HEK293 (cell line): ENCODE measurements at regions not wholly inside any gene's neighbourhood (a gene's known extent, or its start where the extent isn't known, plus 50 kb on each side); places are given as distances from the start of the nearest gene placed in this dataset.

Experiments used
- CTCF ChIA-PET: fragments of 350-600 bp; formaldehyde crosslinking; extraction: SDS; loops from one replicate; lab custom pipeline; 2021; ENCODE audit warnings: antibody characterized with exemption; lab: Yijun Ruan, JAX
- POLR2A ChIA-PET: fragments of 300-600 bp; formaldehyde crosslinking; extraction: SDS; loops from one replicate; lab custom pipeline; 2020; ENCODE audit warnings: antibody characterized with exemption, inconsistent platforms; lab: Yijun Ruan, JAX
- H3K27ac ChIP-seq: fragments of 200-500 bp; sonication (Bioruptor generic); 2 replicates; pipeline ENCODE4 v1.5.1; 2014; ENCODE audit warnings: low read depth, low read length, control low read depth, inconsistent platforms; ENCODE audit errors: extremely low read depth
- H3K36me3 ChIP-seq, 2 experiments: fragments of 200-500 bp in 1 of 2; sonication (Bioruptor generic) in 1 of 2; 1 replicate in 1 of 2; 2 replicates in 1 of 2; pipeline ENCODE4 v1.5.1; 2014 to 2017; ENCODE audit warnings: inconsistent platforms in 2 of 2, low read length in 2 of 2; ENCODE audit not compliant: control insufficient read depth in 2 of 2, insufficient read depth in 1 of 2
- H3K4me1 ChIP-seq: fragments of 200-500 bp; sonication (Bioruptor generic); 2 replicates; pipeline ENCODE4 v1.5.1; 2014; ENCODE audit warnings: mild to moderate bottlenecking, low read length, inconsistent platforms; ENCODE audit not compliant: control insufficient read depth, insufficient read depth
- H3K4me3 ChIP-seq: 2 replicates; pipeline ENCODE4 v1.5.1; 2011; ENCODE audit warnings: low read depth, mild to moderate bottlenecking, control low read depth, low read length, moderate library complexity
- H3K9me3 ChIP-seq: fragments of 200-500 bp; sonication (Bioruptor generic); 2 replicates; pipeline ENCODE4 v1.5.1; 2014; ENCODE audit warnings: low read depth, low read length, inconsistent platforms; ENCODE audit not compliant: control insufficient read depth, insufficient read depth
- GLIS2 ChIP-seq: fragments of 450-650 bp; formaldehyde crosslinking; IDR thresholded peaks from 2 replicates; pipeline ENCODE4 v1.5.1; 2016; ENCODE audit warnings: missing biosample characterization, missing genetic modification characterization
- KLF1 ChIP-seq: fragments of 450-650 bp; formaldehyde crosslinking; IDR thresholded peaks from 2 replicates; pipeline ENCODE4 v1.5.1; 2016; ENCODE audit warnings: missing biosample characterization, missing genetic modification characterization
- KLF17 ChIP-seq: fragments of 450-650 bp; formaldehyde crosslinking; IDR thresholded peaks from 2 replicates; pipeline ENCODE4 v1.5.1; 2016; ENCODE audit warnings: missing biosample characterization, missing genetic modification characterization
- OSR2 ChIP-seq: fragments of 450-650 bp; formaldehyde crosslinking; IDR thresholded peaks from 2 replicates; pipeline ENCODE4 v1.5.1; 2016; ENCODE audit warnings: missing biosample characterization, missing genetic modification characterization
- REST ChIP-seq: fragments of 450-650 bp; formaldehyde crosslinking; IDR thresholded peaks from 2 replicates; pipeline ENCODE4 v1.5.1; 2016; ENCODE audit warnings: missing biosample characterization, missing genetic modification characterization
- SCRT2 ChIP-seq: fragments of 450-650 bp; formaldehyde crosslinking; IDR thresholded peaks from 2 replicates; pipeline ENCODE4 v1.5.1; 2016; ENCODE audit warnings: missing biosample characterization, missing genetic modification characterization
- ZBTB11 ChIP-seq: fragments of 450-650 bp; formaldehyde crosslinking; conservative IDR thresholded peaks from 2 replicates; pipeline ENCODE4 v1.5.1; 2016; ENCODE audit warnings: low read depth, missing biosample characterization, missing genetic modification characterization
- ZEB2 ChIP-seq: fragments of 450-650 bp; formaldehyde crosslinking; IDR thresholded peaks from 2 replicates; pipeline ENCODE4 v1.5.1; 2016; ENCODE audit warnings: missing biosample characterization, missing genetic modification characterization
- ZNF221 ChIP-seq: fragments of 450-650 bp; formaldehyde crosslinking; IDR thresholded peaks from 2 replicates; pipeline ENCODE4 v1.5.1; 2017; ENCODE audit warnings: missing biosample characterization, missing genetic modification characterization, borderline replicate concordance
- ZNF23 ChIP-seq: fragments of 450-650 bp; formaldehyde crosslinking; IDR thresholded peaks from 2 replicates; pipeline ENCODE4 v1.5.1; 2016; ENCODE audit warnings: missing biosample characterization, missing genetic modification characterization, borderline replicate concordance
- ZNF24 ChIP-seq: fragments of 450-650 bp; formaldehyde crosslinking; IDR thresholded peaks from 2 replicates; pipeline ENCODE4 v1.5.1; 2016; ENCODE audit warnings: missing biosample characterization, missing genetic modification characterization
- ZNF292 ChIP-seq: fragments of 450-650 bp; formaldehyde crosslinking; IDR thresholded peaks from 2 replicates; pipeline ENCODE4 v1.5.1; 2016; ENCODE audit warnings: low read depth, missing biosample characterization, missing genetic modification characterization, borderline replicate concordance
- ZNF302 ChIP-seq: fragments of 450-650 bp; formaldehyde crosslinking; IDR thresholded peaks from 2 replicates; pipeline ENCODE4 v1.5.1; 2016; ENCODE audit warnings: missing biosample characterization, missing genetic modification characterization, low read depth
- ZNF404 ChIP-seq: fragments of 450-650 bp; formaldehyde crosslinking; IDR thresholded peaks from 2 replicates; pipeline ENCODE4 v1.5.1; 2017; ENCODE audit warnings: missing biosample characterization, missing genetic modification characterization
- ZNF433 ChIP-seq: fragments of 450-650 bp; formaldehyde crosslinking; IDR thresholded peaks from 2 replicates; pipeline ENCODE4 v1.5.1; 2016; ENCODE audit warnings: missing biosample characterization, missing genetic modification characterization, low read depth
- ZNF488 ChIP-seq: fragments of 450-650 bp; formaldehyde crosslinking; IDR thresholded peaks from 2 replicates; pipeline ENCODE4 v1.5.1; 2016; ENCODE audit warnings: missing biosample characterization, missing genetic modification characterization
- ZNF510 ChIP-seq: fragments of 450-650 bp; formaldehyde crosslinking; IDR thresholded peaks from 2 replicates; pipeline ENCODE4 v1.5.1; 2018; ENCODE audit warnings: mild to moderate bottlenecking, missing genetic modification characterization, missing biosample characterization; ENCODE audit not compliant: insufficient replicate concordance
- ZNF555 ChIP-seq: fragments of 450-650 bp; formaldehyde crosslinking; conservative IDR thresholded peaks from 2 replicates; pipeline ENCODE4 v1.5.1; 2017; ENCODE audit warnings: missing biosample characterization, mild to moderate bottlenecking, missing genetic modification characterization, inconsistent platforms
- ZNF610 ChIP-seq: fragments of 450-650 bp; formaldehyde crosslinking; IDR thresholded peaks from 2 replicates; pipeline ENCODE4 v1.5.1; 2016; ENCODE audit warnings: missing biosample characterization, missing genetic modification characterization, borderline replicate concordance
- ZNF626 ChIP-seq: fragments of 450-650 bp; sonication (Bioruptor Pico); formaldehyde crosslinking; IDR thresholded peaks from 2 replicates; pipeline ENCODE4 v1.5.1; 2018; ENCODE audit warnings: missing biosample characterization, missing genetic modification characterization, inconsistent platforms
- ZSCAN18 ChIP-seq: fragments of 450-650 bp; formaldehyde crosslinking; IDR thresholded peaks from 2 replicates; pipeline ENCODE4 v1.5.1; 2016; ENCODE audit warnings: missing biosample characterization, missing genetic modification characterization

GRCh38 chr7:41847606-41848005, 144.7 kb upstream of the INHBA start (continued):
- TF ChIP-seq ZNF555 (tag by site-specific recombination) (no peak), ZNF488 (no peak), ZNF404 (tag by site-specific recombination) (no peak), ZNF292 (no peak), ZNF626 (tag by site-specific recombination) (no peak), ZNF24 (no peak), ZNF610 (tag by site-specific recombination) (no peak)

GRCh38 chr7:41847151-41847550, 144.3 kb upstream of the INHBA start:
- CTCF ChIA-PET: no interaction called here
- Histone ChIP-seq H3K27ac (no peak overlapping the region), H3K36me3 (no peaks in the 10 kb centered on the region), H3K4me1 (no peaks in the 10 kb centered on the region), H3K4me3 (no peak overlapping the region), H3K9me3 (no peaks in the 10 kb centered on the region)
- TF ChIP-seq ZNF302 (tag by site-specific recombination): no peak
- no peak for TF ChIP-seq ZNF221 (tag by site-specific recombination)
- TF ChIP-seq ZNF510 (tag by site-specific recombination): no peak
- TF ChIP-seq ZSCAN18: no peak
- no peak for TF ChIP-seq KLF1 (tag by site-specific recombination)
- TF ChIP-seq SCRT2 (tag by site-specific recombination): no peak
- no peak for TF ChIP-seq REST
- TF ChIP-seq ZNF433: no peak
- no peak for TF ChIP-seq KLF17
- no peak for TF ChIP-seq OSR2
- no peak for TF ChIP-seq ZEB2 (tag by site-specific recombination)
- no peak for TF ChIP-seq ZNF23
- TF ChIP-seq ZBTB11: no peak
- no peak for TF ChIP-seq GLIS2 (tag by site-specific recombination)
- TF ChIP-seq ZNF626 (tag by site-specific recombination): no peak
- POLR2A ChIA-PET: no interaction called here
